A673 (cell line): ENCODE measurements at regions not wholly inside any gene's neighbourhood (a gene's known extent, or its start where the extent isn't known, plus 50 kb on each side); places are given as distances from the start of the nearest gene placed in this dataset.

Source experiments
- BruUV-seq: library from RNA; stranded (reverse); fragments of 400-500 nt; replicated peaks from 2 replicates; lab custom pipeline; 2021; lab: Mats Ljungman, UMichigan
- CTCF ChIA-PET: fragments of 300-600 bp; sonication (Branson Sonifier 250); formaldehyde crosslinking; loops from one replicate; lab custom pipeline; 2022; ENCODE audit warnings: antibody characterized with exemption; lab: Charles Lee
- POLR2A ChIA-PET: fragments of 300-600 bp; sonication (Branson Sonifier 250); formaldehyde crosslinking; loops from one replicate; lab custom pipeline; 2022; ENCODE audit warnings: antibody characterized with exemption; ENCODE audit not compliant: low non-redundant PET; lab: Charles Lee
- DNase-seq: peaks from one replicate; pipeline ENCODE4 v3.0.0-alpha.2; 2015; ENCODE audit warnings: low spot score
- H3K27ac ChIP-seq: fragments of 200-600 bp; sonication (generic); 2 replicates; pipeline ENCODE4 v1.5.1; 2016; ENCODE audit warnings: mixed run types, low read depth, mild to moderate bottlenecking, mixed read lengths, antibody characterized with exemption, low read length; ENCODE audit not compliant: poor library complexity, severe bottlenecking
- H3K27me3 ChIP-seq: fragments of 200-600 bp; sonication (generic); replicated peaks from 2 replicates; pipeline ENCODE4 v1.6.1; 2017; ENCODE audit warnings: mixed run types, low read depth, mild to moderate bottlenecking, mixed read lengths, antibody characterized with exemption, low read length; ENCODE audit not compliant: insufficient read depth, poor library complexity
- H3K36me3 ChIP-seq: fragments of 200-600 bp; sonication (generic); 2 replicates; pipeline ENCODE4 v1.6.1; 2016; ENCODE audit warnings: mixed run types, mild to moderate bottlenecking, mixed read lengths, antibody characterized with exemption, low read length; ENCODE audit not compliant: insufficient read depth, poor library complexity, severe bottlenecking
- H3K4me1 ChIP-seq: fragments of 200-600 bp; sonication (generic); 2 replicates; pipeline ENCODE4 v1.6.1; 2017; ENCODE audit warnings: mixed run types, mild to moderate bottlenecking, mixed read lengths, antibody characterized with exemption, low read length; ENCODE audit not compliant: insufficient read depth, poor library complexity, severe bottlenecking
- H3K4me3 ChIP-seq: fragments of 200-600 bp; sonication (generic); 2 replicates; pipeline ENCODE4 v1.5.1; 2016; ENCODE audit warnings: low read depth, mixed run types, mild to moderate bottlenecking, mixed read lengths, low read length; ENCODE audit not compliant: poor library complexity, severe bottlenecking
- H3K9me3 ChIP-seq: fragments of 200-600 bp; sonication (generic); 2 replicates; pipeline ENCODE4 v1.6.1; 2016; ENCODE audit warnings: mixed run types, low read depth, mild to moderate bottlenecking, mixed read lengths, antibody characterized with exemption, low read length; ENCODE audit not compliant: poor library complexity, severe bottlenecking
- CTCF ChIP-seq: fragments of 300-800, 200-600 bp; sonication (generic); conservative IDR thresholded peaks from 2 replicates; pipeline ENCODE4 v1.5.1; 2017; ENCODE audit warnings: low read depth, mild to moderate bottlenecking, antibody characterized with exemption, low read length, moderate library complexity, mixed read lengths
- EZH2 ChIP-seq: fragments of 200-600 bp; sonication (generic); IDR thresholded peaks from 2 replicates; pipeline ENCODE4 v1.6.1; 2017; ENCODE audit warnings: borderline replicate concordance, low read depth, mild to moderate bottlenecking, mixed read lengths, antibody characterized with exemption, low read length; ENCODE audit not compliant: poor library complexity, severe bottlenecking
- intact Hi-C: fragments of 100-400 bp; cut with micrococcal nuclease; formaldehyde crosslinking; loops from one replicate; pipeline ENCODE4 v1.10.0; 2022; ENCODE audit not compliant: unreplicated experiment

- H3K9me3 ChIP-seq, result no peaks in the 10 kb centered on the region
- no peak for DNase-seq
- H3K27ac ChIP-seq, result no peak overlapping the region
- CTCF ChIA-PET, result no interaction called here
- H3K36me3 ChIP-seq, result no peaks in the 10 kb centered on the region
- H3K4me1 ChIP-seq, result no peaks in the 10 kb centered on the region
- TF ChIP-seq CTCF (no peak), EZH2 (no peak)
- POLR2A ChIA-PET, result no interaction called here
- H3K27me3 ChIP-seq, result no peaks in the 10 kb centered on the region
- BruUV-seq, result no TSS peak
- intact Hi-C loops, result no loop called here
- H3K4me3 ChIP-seq, result no peak overlapping the region
Observed at GRCh38 chr10:43801626-43802025, 152.9 kb upstream of the ZNF32 start.

- H3K36me3 ChIP-seq, result no peaks in the 10 kb centered on the region
- BruUV-seq, result no TSS peak
Observed at GRCh38 chr10:43801140-43801539, 152.5 kb upstream of the ZNF32 start.

GRCh38 chr10:43796781-43797180, 148.1 kb upstream of the ZNF32 start:
- no peaks in the 10 kb centered on the region for H3K9me3 ChIP-seq
- H3K27ac ChIP-seq, result no peak overlapping the region
- no peaks in the 10 kb centered on the region for H3K4me1 ChIP-seq
- no TSS peak for BruUV-seq
- no peaks in the 10 kb centered on the region for H3K36me3 ChIP-seq
- ChIA-PET POLR2A (no interaction called here), CTCF (no interaction called here)
- no peak for DNase-seq
- intact Hi-C loops, result no loop called here
- TF ChIP-seq EZH2, result no peak
- TF ChIP-seq CTCF, result no peak
- no peaks in the 10 kb centered on the region for H3K27me3 ChIP-seq
- no peak overlapping the region for H3K4me3 ChIP-seq

More at GRCh38 chr10:43801140-43801539, 152.5 kb upstream of the ZNF32 start:
- no peak overlapping the region for H3K4me3 ChIP-seq
- no peaks in the 10 kb centered on the region for H3K27me3 ChIP-seq
- intact Hi-C loops, result no loop called here
- no peak for DNase-seq
- H3K27ac ChIP-seq, result no peak overlapping the region
- TF ChIP-seq CTCF (no peak), EZH2 (no peak)
- POLR2A ChIA-PET, result no interaction called here
- no peaks in the 10 kb centered on the region for H3K9me3 ChIP-seq
- CTCF ChIA-PET, result no interaction called here
- H3K4me1 ChIP-seq, result no peaks in the 10 kb centered on the region
